ENCODE measurements at regions not wholly inside any gene's neighbourhood (a gene's known extent, or its start where the extent isn't known, plus 50 kb on each side); places are given as distances from the start of the nearest gene placed in this dataset.
A peak's percentile ranks its signal among the peaks of the same experiment; 100 is the strongest.

- Histone ChIP-seq H3K27ac (no peak overlapping the region), H3K9me3 (no peaks in the 10 kb centered on the region), H3K36me3 (no peaks in the 10 kb centered on the region), H3K4me1 (peaks cover 0 to 17% (median 0%) of the 10 kb centered on the region in 9 donors), H3K27me3 (no peaks in the 10 kb centered on the region), H3K4me3 (no peak overlapping the region)
- no peak for TF ChIP-seq CTCF (IDR thresholded peaks at IDR 0.05)
- 61 to 86% methylated on average over 1 of the region's 1 CpG for WGBS, 2 donors
- ATAC-seq (peak in 1 of 8 donors; percentile 28), DNase-seq (no peak)
- intact Hi-C loops (cut with DNase I): loop anchor here in 2 of 10 donors (5.0 to 10.0 kb wide), 2 partner anchors 299 to 366 kb away; no protein-coding TSS in a partner anchor
Observed at GRCh38 chr13:76516013-76516412, 370.2 kb downstream of the KCTD12 start.

DNA sequence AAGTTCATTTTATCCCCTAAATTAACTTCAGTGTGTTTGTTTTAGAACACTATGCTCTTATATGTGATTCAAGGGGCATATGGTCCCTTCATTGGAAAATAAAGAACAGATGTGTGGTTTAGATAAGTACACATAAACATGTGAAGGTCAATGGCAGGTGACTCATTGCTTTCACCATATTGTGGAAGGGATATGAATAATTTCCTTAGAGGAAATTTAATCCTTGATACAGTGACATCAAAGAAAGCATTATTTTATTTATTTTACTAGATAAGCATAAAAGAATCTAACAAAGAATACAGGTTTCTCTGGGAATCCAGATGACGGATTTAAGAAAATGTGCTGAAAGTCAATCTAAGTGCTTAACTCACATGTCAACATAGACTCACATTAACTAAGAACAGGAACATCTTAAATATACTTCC is 373.5 kb downstream of the KCTD12 start:
- Histone ChIP-seq H3K9me3 (no peaks in the 10 kb centered on the region), H3K36me3 (no peaks in the 10 kb centered on the region), H3K27ac (peak overlapping the region in 4 of 10 donors; percentile 7 to 52 (median 21)), H3K27me3 (no peaks in the 10 kb centered on the region), H3K4me1 (peaks cover 0 to 17% (median 0%) of the 10 kb centered on the region in 9 donors), H3K4me3 (no peak overlapping the region)
- intact Hi-C loops (cut with DNase I): loop anchor here in 1 of 10 donors (10.0 kb wide), 1 partner anchor 302 kb away; no protein-coding TSS in a partner anchor
- no peak for TF ChIP-seq CTCF (IDR thresholded peaks at IDR 0.05)
- peak; percentile 38 to 94 (median 82) for ATAC-seq
- WGBS, 2 donors: 52 to 74% methylated on average over 1 of the region's 1 CpG
- peak in 1 of 2 donors; percentile 9 for DNase-seq

DNA sequence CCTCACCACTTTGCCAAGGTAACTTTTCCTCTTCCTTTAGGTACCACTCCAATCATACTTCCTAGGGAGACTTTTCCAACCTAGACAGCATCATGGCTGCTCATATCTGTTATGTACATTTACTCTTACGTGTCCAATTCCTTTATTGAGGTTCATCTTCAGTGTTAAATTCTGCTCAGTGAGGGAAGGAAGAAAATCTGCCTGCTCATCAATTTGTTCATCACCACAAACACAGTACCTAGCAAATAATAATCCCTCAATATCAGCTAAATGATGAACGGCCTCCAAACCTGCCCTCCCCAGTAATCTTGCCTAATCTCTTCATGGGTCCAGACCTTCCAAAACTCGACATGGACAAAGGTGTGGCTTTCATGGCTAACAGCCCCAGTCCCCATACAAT is 380.8 kb downstream of the KCTD12 start:
- no peak for DNase-seq
- no peak for TF ChIP-seq CTCF (IDR thresholded peaks at IDR 0.05)
- no peaks in the 10 kb centered on the region for H3K9me3 ChIP-seq
- no peak overlapping the region for H3K4me3 ChIP-seq
- no peaks in the 10 kb centered on the region for H3K4me1 ChIP-seq
- 49 to 81% methylated on average over 3 of the region's 3 CpGs for WGBS, 2 donors
- no peaks in the 10 kb centered on the region for H3K27me3 ChIP-seq
- intact Hi-C loops (cut with DNase I): no loop called here
- no peak for ATAC-seq
- H3K27ac ChIP-seq: no peak overlapping the region
- H3K36me3 ChIP-seq: no peaks in the 10 kb centered on the region

DNA sequence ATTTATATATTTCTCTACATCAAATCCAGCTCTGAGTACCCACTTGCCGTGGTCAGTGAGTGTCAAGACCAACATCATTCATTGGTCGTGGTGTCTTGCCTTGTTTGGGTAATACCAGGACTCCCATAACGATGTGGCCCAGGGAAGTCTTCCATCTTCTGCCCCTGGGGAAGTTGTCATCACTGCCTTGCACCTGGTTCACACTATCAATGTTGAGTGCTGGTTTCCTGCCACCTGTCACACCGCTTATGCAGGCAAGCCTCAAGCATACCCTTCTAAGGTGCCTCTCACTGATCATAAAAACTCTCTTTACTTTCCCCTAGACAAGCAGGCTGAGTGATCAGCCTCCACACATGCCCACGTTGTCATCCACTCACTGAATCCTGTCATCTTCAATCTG is 382.4 kb downstream of the KCTD12 start:
- H3K36me3 ChIP-seq: no peaks in the 10 kb centered on the region
- no peak overlapping the region for H3K27ac ChIP-seq
- H3K27me3 ChIP-seq: no peaks in the 10 kb centered on the region
- WGBS, 2 donors: 62 to 79% methylated on average over 5 of the region's 5 CpGs
- no peaks in the 10 kb centered on the region for H3K9me3 ChIP-seq
- ATAC-seq (no peak), DNase-seq (no peak)
- intact Hi-C loops (cut with DNase I): no loop called here
- no peak overlapping the region for H3K4me3 ChIP-seq
- TF ChIP-seq CTCF (IDR thresholded peaks at IDR 0.05): no peak
- H3K4me1 ChIP-seq: no peaks in the 10 kb centered on the region
